ENCODE measurements at regions not wholly inside any gene's neighbourhood (a gene's known extent, or its start where the extent isn't known, plus 50 kb on each side); places are given as distances from the start of the nearest gene placed in this dataset.

GRCh38 chr9:107907255-107907654 lies 417.7 kb upstream of the KLF4 start:
- no peak for DNase-seq (ENCODE audit: low read depth in 1 of 2, low spot score in 1 of 2)

GRCh38 chr9:107906074-107906473 lies 416.5 kb upstream of the KLF4 start:
- DNase-seq (ENCODE audit: low read depth in 1 of 2, low spot score in 1 of 2): no peak

GRCh38 chr9:107905308-107906020 lies 415.9 kb upstream of the KLF4 start:
- DNase-seq (ENCODE audit: low read depth in 1 of 2, low spot score in 1 of 2): no peak

- DNase-seq (ENCODE audit: low read depth in 1 of 2, low spot score in 1 of 2): no peak
These were observed 410.4 kb upstream of the KLF4 start for GRCh38 chr9:107899961-107900330.

GRCh38 chr9:107898761-107899160 lies 409.2 kb upstream of the KLF4 start:
- DNase-seq (ENCODE audit: low read depth in 1 of 2, low spot score in 1 of 2): no peak

DNA sequence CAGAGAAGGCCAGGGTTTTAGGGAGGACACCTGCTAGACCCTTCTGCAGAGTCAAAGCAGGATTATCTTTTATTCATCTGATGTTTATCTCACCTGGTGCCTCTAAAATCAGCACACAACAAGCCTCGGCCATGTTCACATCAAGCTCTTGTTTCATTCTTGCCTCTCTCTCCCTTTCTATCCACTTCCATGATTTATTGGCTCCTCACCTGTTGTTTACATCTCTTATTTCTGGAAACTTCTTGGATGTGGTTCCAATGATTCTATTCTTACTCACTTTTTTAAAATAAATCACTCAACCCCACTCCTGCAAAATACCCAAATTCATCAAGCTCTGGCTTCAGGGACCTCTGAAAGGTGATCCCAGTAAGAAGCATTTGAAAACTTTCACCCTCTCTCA lies 407.0 kb upstream of the KLF4 start:
- DNase-seq (ENCODE audit: low read depth in 1 of 2, low spot score in 1 of 2): no peak

GRCh38 chr9:107895501-107896001 lies 406.0 kb upstream of the KLF4 start:
- no peak for DNase-seq (ENCODE audit: low read depth in 1 of 2, low spot score in 1 of 2)

DNA sequence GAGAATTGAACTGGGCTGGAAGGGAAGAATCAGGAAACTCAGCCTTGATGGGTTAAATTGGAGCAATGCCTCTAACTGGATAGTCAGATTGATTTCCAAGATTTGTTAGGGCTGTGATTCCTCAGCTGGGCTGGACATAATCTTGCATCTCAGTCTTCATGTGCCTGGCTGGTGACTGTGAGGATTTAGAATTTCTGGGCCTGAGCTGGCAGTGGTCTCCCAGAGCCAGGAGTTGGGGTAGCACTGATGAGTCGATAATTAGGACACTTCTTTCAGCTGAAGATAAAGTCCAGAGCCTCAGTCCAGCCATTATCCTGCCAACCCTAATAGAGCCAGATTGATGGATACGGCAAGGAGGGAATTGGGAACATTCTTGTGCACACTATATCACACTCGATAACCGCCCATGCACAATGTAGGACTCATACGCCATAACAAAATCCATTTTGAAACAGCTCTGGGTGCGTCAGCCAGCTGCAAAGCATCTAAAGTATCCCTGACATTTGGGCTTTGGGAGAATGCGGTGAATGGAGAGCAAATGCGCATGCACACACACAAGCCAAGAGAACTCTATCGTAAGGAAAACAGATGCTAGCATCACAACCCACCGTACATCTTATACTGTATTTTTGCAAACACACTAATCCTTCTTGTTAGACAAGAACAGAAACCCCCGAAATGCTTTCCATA lies 405.1 kb upstream of the KLF4 start:
- no peak for DNase-seq (ENCODE audit: low read depth in 1 of 2, low spot score in 1 of 2)

DNA sequence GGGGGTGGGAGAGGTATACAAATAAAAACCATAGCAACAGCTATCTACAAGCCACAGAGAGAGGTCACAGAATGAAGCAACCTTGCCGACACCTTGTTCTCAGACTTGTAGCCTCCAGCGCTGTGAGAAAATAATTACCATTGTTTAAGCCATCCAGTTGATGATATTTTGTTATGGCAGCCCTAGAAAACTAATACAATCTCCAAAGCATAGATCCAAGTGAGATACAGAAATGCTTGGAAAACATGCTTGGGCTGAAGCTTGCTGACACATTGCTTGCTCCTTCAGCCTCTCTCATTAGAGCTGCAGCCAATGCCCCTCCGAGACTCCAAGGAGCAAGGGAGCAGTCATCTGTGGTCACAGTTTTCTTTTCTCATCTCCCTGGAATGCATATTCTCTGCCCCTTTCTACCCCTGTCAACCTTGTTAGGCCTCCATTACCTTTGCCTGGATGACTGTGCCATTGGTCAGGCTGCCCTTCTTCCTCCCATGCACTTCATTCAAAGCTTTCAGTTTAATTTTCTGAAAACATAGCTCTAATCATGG lies 401.4 kb upstream of the KLF4 start:
- DNase-seq (ENCODE audit: low read depth in 1 of 2, low spot score in 1 of 2): no peak

- no peak for DNase-seq (ENCODE audit: low read depth in 1 of 2, low spot score in 1 of 2)
These were observed 399.2 kb upstream of the KLF4 start for GRCh38 chr9:107888773-107889227.

DNA sequence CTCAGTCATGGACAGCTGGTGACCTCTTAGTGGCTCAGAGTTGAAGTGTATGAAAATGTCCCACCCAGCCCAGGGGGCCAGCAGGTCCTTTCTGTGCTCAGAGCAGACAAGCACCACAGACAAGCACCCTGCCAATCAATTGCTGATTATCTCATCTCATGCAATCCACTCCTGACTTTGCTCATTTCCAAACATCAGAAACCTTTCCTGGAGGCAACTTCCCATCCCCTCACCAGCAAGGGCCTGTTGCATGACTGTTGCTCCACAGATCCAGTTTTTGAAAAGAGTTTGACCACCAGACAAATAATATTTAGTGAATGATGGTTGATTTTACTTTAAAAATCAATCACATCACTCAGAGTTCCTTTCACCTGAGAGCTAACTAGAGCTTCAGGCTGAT lies 397.3 kb upstream of the KLF4 start:
- DNase-seq (ENCODE audit: low read depth in 1 of 2, low spot score in 1 of 2): no peak

DNA sequence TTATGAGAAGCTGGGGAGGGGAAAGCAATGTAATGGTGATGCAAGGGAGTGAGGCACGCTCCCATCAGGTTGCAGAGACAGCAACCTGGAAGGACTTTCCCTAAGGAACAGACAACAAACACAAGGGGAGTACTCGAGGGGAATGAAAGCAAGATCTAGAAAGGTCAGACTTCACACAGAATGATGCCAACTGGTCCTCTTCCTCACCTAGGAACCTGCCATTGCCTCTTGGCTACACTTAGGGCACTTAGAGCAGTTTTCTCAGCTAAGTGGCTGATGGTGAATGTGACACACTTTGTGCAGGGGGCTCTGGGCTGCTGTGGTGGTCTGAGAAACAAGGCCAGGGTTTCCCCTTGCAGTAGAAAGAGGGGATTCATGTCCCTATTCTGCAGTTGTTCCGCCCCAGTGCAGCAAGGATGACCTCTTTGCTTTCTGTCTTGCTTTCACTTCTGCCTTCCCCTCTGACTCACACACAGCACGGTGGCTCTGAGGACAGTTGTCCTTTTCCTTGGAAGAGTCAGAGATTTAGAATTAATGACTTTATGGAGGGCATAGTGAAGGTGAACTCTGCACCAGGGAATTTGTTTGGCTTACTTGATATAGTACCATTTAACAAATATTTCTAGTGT lies 394.0 kb upstream of the KLF4 start:
- DNase-seq (ENCODE audit: low read depth in 1 of 2, low spot score in 1 of 2): no peak

GRCh38 chr9:107881626-107882300 lies 392.2 kb upstream of the KLF4 start:
- DNase-seq (ENCODE audit: low read depth in 1 of 2, low spot score in 1 of 2): no peak

DNA sequence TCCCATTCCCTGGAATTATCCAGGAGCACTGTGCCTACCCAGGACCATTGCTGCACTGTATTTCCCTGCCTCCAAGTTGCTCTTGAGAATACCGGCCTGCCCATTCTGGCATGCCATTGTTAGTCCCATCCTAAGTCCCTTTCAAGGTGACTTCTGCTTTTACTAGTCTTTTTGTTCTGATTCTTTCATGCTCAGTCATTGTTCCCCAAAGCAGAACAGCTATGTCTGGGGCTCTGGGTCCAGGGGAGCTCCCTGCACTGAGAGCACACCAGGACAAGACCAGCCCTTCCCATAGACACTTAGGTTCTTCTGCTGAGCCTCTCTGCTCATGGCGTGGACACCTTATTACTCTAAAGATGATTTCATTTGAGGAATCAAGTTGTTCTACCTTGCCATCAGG lies 388.9 kb upstream of the KLF4 start:
- DNase-seq (ENCODE audit: low read depth in 1 of 2, low spot score in 1 of 2): no peak

GRCh38 chr9:107875571-107875980 lies 386.0 kb upstream of the KLF4 start:
- no peak for DNase-seq (ENCODE audit: low read depth in 1 of 2, low spot score in 1 of 2)

- DNase-seq (ENCODE audit: low read depth in 1 of 2, low spot score in 1 of 2): no peak
These were observed 385.2 kb upstream of the KLF4 start for GRCh38 chr9:107874591-107875369.

DNA sequence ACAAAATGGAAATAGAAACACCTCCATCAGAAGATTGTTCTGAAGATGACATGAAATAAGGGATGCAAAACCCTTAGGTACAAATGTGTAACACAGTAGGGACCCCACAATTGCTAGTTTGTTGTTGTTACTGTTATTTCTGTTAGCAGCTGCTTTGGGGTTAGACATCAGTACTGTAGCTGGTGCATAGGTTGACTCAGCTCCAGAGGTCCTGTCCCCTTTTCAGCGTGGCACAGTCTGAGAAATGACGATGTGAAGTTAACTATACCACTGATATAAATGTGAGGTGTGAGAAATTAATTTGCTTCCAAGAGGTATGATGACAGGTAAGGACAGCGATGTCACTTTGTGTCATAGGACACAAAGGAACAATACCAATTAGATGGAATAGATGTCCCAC lies 384.6 kb upstream of the KLF4 start:
- no peak for DNase-seq (ENCODE audit: low read depth in 1 of 2, low spot score in 1 of 2)

DNA sequence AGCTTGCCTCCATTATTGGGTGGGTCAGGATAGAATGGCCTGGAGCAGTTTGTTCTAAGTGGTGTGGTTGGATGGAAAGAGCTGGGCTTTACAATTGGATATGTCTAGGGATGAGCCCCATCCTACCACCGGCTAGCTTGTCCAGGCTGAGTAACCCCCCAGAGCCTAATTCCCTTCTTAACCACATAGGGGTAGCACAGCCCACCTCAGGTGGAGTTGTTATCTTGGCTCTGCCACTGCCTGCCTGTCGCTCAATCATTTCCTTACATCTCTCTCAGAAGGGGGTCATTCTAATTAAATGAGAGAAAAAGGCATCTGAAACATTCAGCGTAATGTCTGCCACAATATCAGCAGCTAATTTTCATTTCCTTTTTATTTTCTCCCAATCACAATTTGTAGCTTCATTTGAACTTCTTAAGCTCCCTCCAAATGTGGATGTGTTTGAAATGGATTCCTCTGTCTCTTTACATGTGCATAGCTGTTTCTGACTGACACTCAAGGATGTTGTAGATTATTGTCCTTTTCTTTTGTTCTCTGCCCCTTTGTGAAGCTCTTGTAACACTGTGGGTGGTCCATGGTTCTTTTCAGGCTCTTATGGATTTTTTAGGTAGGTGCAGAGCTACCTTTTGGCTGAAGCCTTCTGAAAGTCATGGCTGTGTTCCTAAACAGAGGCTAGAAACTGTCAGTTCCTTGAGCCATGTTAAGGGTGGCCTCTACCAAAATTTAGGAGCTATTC lies 383.1 kb upstream of the KLF4 start:
- no peak for DNase-seq (ENCODE audit: low read depth in 1 of 2, low spot score in 1 of 2)

DNA sequence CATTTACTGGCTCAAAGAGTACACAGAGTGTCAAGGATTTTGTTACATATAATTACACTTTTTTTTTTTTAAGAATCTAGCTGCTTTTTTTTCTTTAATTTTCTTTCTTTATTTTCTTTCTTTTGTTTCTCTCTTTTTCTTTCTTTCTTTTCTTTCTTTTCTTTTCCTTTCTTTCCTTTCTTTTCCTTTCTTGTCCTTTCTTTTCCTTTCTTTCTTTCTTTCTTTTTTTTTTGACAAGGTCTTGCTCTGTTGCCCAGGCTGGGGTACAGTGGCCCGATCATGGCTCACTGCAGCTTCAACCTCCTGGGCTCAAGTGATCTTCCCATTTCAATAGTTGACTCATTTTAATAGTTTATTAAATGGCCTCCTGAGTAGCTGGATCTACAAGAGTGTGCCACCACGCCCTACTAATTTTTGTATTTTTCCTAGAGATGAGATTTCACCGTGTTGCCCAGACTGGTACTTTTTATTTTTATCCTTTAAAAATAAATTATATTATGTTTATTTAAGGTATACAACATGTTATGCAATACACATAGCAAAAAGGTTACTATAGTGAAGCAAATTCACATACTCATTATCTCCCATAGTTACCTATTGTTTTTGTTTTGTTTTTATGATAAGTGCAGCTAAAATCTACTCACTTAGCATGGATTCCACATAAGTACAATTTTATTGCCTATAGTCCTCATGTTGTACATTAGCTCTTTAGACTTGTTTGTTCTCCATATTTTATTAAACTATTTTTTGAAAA lies 381.5 kb upstream of the KLF4 start:
- no peak for DNase-seq (ENCODE audit: low read depth in 1 of 2, low spot score in 1 of 2)

Measured in activated CD4-positive, alpha-beta T cell treated with anti-CD3 and anti-CD28 coated beads, Interleukin-2, amount 50 U/mL, for 24 hours (primary cell).